ENCODE measurements at regions not wholly inside any gene's neighbourhood (a gene's known extent, or its start where the extent isn't known, plus 50 kb on each side); places are given as distances from the start of the nearest gene placed in this dataset.
"Not testable (repeated sequence)": the region's sequence is repeated elsewhere in the genome, so short reads cannot be mapped to it uniquely, and the experiment has no call there.

DNA sequence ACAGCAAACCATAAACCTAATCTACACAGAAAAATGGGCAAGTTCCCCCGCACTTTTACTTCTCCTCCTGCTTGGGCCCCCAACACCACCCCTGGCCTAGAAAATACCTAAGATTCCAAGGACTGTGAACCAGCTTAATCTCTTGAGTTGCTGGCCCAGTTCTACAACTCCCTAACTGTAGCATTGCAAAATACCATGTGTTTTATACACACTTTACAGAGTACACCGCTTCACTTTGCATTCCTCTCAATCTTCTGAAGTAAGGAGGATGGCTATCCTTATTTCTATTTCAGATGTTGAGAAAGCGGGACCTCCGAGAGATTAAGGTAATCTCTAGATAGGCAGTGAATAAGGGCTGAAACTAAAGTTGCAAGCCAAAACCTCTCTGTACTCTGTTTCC lies 408.3 kb upstream of the NR5A2 start:
- DNase-seq (ENCODE audit: low read depth), result no peak
- no peak overlapping the region for H3K4me3 ChIP-seq (ENCODE audit: control insufficient read depth, low read depth, low read length)
- no peak for TF ChIP-seq CTCF (conservative IDR thresholded peaks at IDR 0.05; ENCODE audit: control insufficient read depth, insufficient read depth, low read depth, low read length)

DNA sequence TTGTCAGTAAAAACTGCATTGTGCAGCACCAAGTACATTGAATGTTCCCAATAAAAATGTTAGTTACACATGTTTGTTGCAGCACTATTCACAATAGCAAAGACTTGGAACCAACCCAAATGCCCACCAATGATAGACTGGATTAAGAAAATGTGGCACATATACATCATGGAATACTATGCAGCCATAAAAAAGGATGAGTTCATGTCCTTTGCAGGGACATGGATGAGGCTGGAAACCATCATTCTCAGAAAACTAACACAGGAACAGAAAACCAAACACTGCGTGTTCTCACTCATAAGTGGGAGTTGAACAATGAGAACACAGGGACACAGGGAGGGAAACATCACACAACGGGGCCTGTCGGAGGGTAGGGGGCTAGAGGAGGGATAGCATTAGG lies 401.3 kb upstream of the NR5A2 start:
- not testable (repeated sequence) for H3K4me3 ChIP-seq (ENCODE audit: control insufficient read depth, low read depth, low read length)

GRCh38 chr1:199629624-199630023 lies 397.9 kb upstream of the NR5A2 start:
- no peak overlapping the region for H3K4me3 ChIP-seq (ENCODE audit: control insufficient read depth, low read depth, low read length)
- no peak for TF ChIP-seq CTCF (conservative IDR thresholded peaks at IDR 0.05; ENCODE audit: control insufficient read depth, insufficient read depth, low read depth, low read length)
- DNase-seq (ENCODE audit: low read depth), result no peak

More for the DNA sequence above, 401.3 kb upstream of the NR5A2 start:
- not testable (repeated sequence) for DNase-seq (ENCODE audit: low read depth)

DNA sequence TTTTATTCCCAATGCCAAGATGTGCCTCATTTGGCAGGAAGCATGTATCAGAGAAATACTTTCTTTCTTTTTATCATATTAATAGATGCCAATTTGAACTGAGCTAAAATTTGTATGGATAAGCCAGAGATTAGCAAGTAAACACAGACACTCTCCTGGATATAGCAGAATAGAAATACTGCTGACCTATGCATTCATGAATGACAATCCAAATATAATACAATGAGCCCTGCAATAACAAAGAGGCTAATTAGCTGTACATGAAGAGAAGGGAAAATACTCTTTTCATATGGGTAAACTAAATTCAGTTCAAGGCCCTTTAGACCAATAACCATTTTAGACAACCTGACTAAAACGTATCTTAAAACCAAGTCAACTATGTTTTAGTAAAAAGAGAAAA lies 388.1 kb upstream of the NR5A2 start:
- no peak overlapping the region for H3K4me3 ChIP-seq (ENCODE audit: control insufficient read depth, low read depth, low read length)
- no peak for DNase-seq (ENCODE audit: low read depth)
- no peak for TF ChIP-seq CTCF (conservative IDR thresholded peaks at IDR 0.05; ENCODE audit: control insufficient read depth, insufficient read depth, low read depth, low read length)

DNA sequence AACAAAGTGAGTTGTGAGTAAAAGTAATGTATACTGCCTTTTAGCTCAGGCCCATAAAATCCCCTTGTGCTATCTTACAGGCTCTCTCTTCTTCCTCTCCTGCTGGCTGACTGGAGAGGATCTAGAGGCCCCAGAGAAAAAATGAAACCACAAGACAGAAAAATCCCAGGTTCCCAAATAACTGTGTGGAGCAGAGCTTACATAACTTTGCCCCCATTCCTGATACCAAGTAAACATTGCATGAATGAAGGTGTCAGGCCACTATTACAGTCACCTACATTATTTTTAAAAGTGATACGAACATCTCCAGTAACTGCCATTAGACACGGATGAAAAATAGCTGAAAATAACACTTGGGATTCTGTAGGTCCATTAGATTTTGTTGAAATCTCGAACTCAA lies 386.0 kb upstream of the NR5A2 start:
- H3K4me3 ChIP-seq (ENCODE audit: control insufficient read depth, low read depth, low read length), result no peak overlapping the region
- TF ChIP-seq CTCF (conservative IDR thresholded peaks at IDR 0.05; ENCODE audit: control insufficient read depth, insufficient read depth, low read depth, low read length), result no peak

DNA sequence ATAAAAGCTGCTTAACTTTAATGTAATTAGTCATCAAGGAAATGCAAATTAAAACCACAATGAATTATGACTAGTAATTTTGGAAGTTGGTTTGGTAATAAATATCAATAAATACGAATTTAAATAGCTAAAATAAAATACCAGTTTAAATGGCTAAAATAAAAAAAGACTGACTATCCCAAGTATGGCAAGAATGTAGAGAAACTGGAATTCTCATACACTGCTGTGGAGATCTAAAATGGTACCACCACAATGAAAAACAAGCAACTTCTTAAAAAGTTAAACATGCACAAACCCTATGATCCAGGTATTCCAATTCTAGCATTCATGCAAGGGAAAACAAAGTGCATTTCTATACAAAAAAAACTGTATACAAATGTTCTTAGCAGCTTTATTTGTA lies 382.6 kb upstream of the NR5A2 start:
- no peak overlapping the region for H3K4me3 ChIP-seq (ENCODE audit: control insufficient read depth, low read depth, low read length)
- no peak for DNase-seq (ENCODE audit: low read depth)
- TF ChIP-seq CTCF (conservative IDR thresholded peaks at IDR 0.05; ENCODE audit: control insufficient read depth, insufficient read depth, low read depth, low read length), result no peak

More for the DNA sequence above, 386.0 kb upstream of the NR5A2 start:
- DNase-seq (ENCODE audit: low read depth), result no peak

- DNase-seq (ENCODE audit: low read depth), result no peak
- H3K4me3 ChIP-seq (ENCODE audit: control insufficient read depth, low read depth, low read length), result no peak overlapping the region
- TF ChIP-seq CTCF (conservative IDR thresholded peaks at IDR 0.05; ENCODE audit: control insufficient read depth, insufficient read depth, low read depth, low read length), result no peak
Observed at GRCh38 chr1:199646761-199647160, 380.7 kb upstream of the NR5A2 start.

Measured in fibroblast of mammary gland (primary cell).